H1 (cell line): ENCODE measurements at regions not wholly inside any gene's neighbourhood (a gene's known extent, or its start where the extent isn't known, plus 50 kb on each side); places are given as distances from the start of the nearest gene placed in this dataset.

Source experiments
- CTCF ChIA-PET: fragments of 300-600 bp; sonication (Branson Sonifier 250); formaldehyde crosslinking; loops from one replicate; lab custom pipeline; 2021; ENCODE audit not compliant: partially characterized antibody; lab: Charles Lee
- POLR2A ChIA-PET: fragments of 300-600 bp; sonication (Branson Sonifier 250); formaldehyde crosslinking; loops from one replicate; lab custom pipeline; 2021; ENCODE audit warnings: inconsistent platforms; ENCODE audit not compliant: partially characterized antibody; lab: Charles Lee
- DNase-seq, 2 experiments: peaks; one replicate each; pipeline versions ENCODE4 v3.0.0 to v3.0.0-alpha.2; 2010 to 2022; ENCODE audit warnings: low spot score in 2 of 2, low read depth in 1 of 2, mixed read lengths in 1 of 2
- FAIRE-seq: peaks from 2 replicates; lab custom pipeline; 2011; peaks lifted over from hg19 to GRCh38; lab: Jason Lieb, UNC
- H2AFZ ChIP-seq: 2 replicates; pipeline ENCODE4 v1.8.1; 2012; ENCODE audit warnings: low read length, inconsistent platforms
- H2AK5ac ChIP-seq: 2 replicates; pipeline ENCODE4 v1.6.1; 2013; ENCODE audit warnings: low read depth, low read length
- H2BK120ac ChIP-seq: replicated peaks from 2 replicates; pipeline ENCODE3; 2013; ENCODE audit warnings: low read depth, low read length, inconsistent platforms
- H2BK12ac ChIP-seq: 2 replicates; pipeline ENCODE4 v1.6.1; 2013; ENCODE audit warnings: low read depth, low read length
- H2BK15ac ChIP-seq: 2 replicates; pipeline ENCODE4 v1.6.1; 2013; ENCODE audit warnings: low read length
- H2BK20ac ChIP-seq: 2 replicates; pipeline ENCODE4 v1.6.1; 2013; ENCODE audit warnings: low read length
- H2BK5ac ChIP-seq: 2 replicates; pipeline ENCODE4 v1.6.1; 2013; ENCODE audit warnings: low read depth, low read length
- H3K14ac ChIP-seq: 2 replicates; pipeline ENCODE4 v1.6.1; 2013; ENCODE audit warnings: inconsistent platforms; ENCODE audit not compliant: insufficient read length
- H3K18ac ChIP-seq: 2 replicates; pipeline ENCODE4 v1.6.1; 2013; ENCODE audit warnings: low read length; ENCODE audit errors: extremely low read depth
- H3K23ac ChIP-seq: 2 replicates; pipeline ENCODE4 v1.6.1; 2013; ENCODE audit warnings: inconsistent platforms; ENCODE audit not compliant: insufficient read length
- H3K23me2 ChIP-seq: 2 replicates; pipeline ENCODE4 v1.6.1; 2013; ENCODE audit warnings: low read depth, low read length
- H3K27ac ChIP-seq: 2 replicates; pipeline ENCODE4 v1.6.1; 2011; ENCODE audit warnings: low read depth, low read length, inconsistent platforms
- H3K27me3 ChIP-seq, 4 experiments: replicated peaks in 1 of 4; 1 replicate in 1 of 4; 2 replicates in 3 of 4; pipeline versions ENCODE4 v1.6.1 to v1.8.1; 2011 to 2013; ENCODE audit warnings: low read length in 3 of 4, mild to moderate bottlenecking in 3 of 4, inconsistent platforms in 2 of 4, mixed read lengths in 2 of 4, moderate library complexity in 1 of 4; ENCODE audit not compliant: control insufficient read depth in 3 of 4, insufficient read depth in 3 of 4; ENCODE audit errors: extremely low read depth in 1 of 4
- H3K36me3 ChIP-seq, 4 experiments: 2 replicates each; pipeline versions ENCODE4 v1.6.1 to v1.8.1; 2011 to 2013; ENCODE audit warnings: mild to moderate bottlenecking in 4 of 4, low read length in 3 of 4, moderate library complexity in 2 of 4, control low read depth in 1 of 4, inconsistent platforms in 1 of 4; ENCODE audit not compliant: insufficient read depth in 4 of 4, control insufficient read depth in 2 of 4
- H3K4ac ChIP-seq: replicated peaks from 2 replicates; pipeline ENCODE3; 2013; ENCODE audit warnings: low read length, low read depth, mixed read lengths, inconsistent platforms; ENCODE audit not compliant: insufficient read length
- H3K4me1 ChIP-seq, 4 experiments: replicated peaks in 1 of 4; 1 replicate in 1 of 4; 2 replicates in 3 of 4; pipeline versions ENCODE4 v1.6.1 to v1.8.1; 2011 to 2013; ENCODE audit warnings: low read length in 3 of 4, inconsistent platforms in 2 of 4, mixed read lengths in 1 of 4; ENCODE audit not compliant: insufficient read depth in 4 of 4, control insufficient read depth in 3 of 4
- H3K4me2 ChIP-seq, 2 experiments: 2 replicates each; pipeline versions ENCODE4 v1.6.1 to v1.8.1; 2011 to 2013; ENCODE audit warnings: low read depth in 2 of 2, low read length in 2 of 2, control low read depth in 1 of 2, inconsistent platforms in 1 of 2, mild to moderate bottlenecking in 1 of 2; ENCODE audit not compliant: insufficient read depth in 1 of 2
- H3K4me3 ChIP-seq, 4 experiments: fragments of 200-600, 300-600 bp in 1 of 4; sonication (generic), shearing (Covaris generic), sonication (Bioruptor Twin) in 1 of 4; 2 replicates each; pipeline versions ENCODE4 v1.5.1 to v1.8.1; 2011 to 2016; ENCODE audit warnings: low read length in 4 of 4, low read depth in 3 of 4, control low read depth in 2 of 4, inconsistent platforms in 2 of 4, mild to moderate bottlenecking in 2 of 4, mixed read lengths in 1 of 4, moderate library complexity in 1 of 4; ENCODE audit not compliant: insufficient read depth in 2 of 4; ENCODE audit errors: extremely low read depth in 1 of 4
- H3K56ac ChIP-seq: replicated peaks from 2 replicates; pipeline ENCODE3; 2013; ENCODE audit warnings: low read depth, mild to moderate bottlenecking, mixed read lengths, low read length, inconsistent platforms; ENCODE audit not compliant: insufficient read length
- H3K79me1 ChIP-seq: 2 replicates; pipeline ENCODE4 v1.6.1; 2013; ENCODE audit warnings: low read depth, low read length, control low read depth
- H3K79me2 ChIP-seq, 2 experiments: 2 replicates each; pipeline versions ENCODE4 v1.6.1 to v1.8.1; 2012 to 2013; ENCODE audit warnings: low read length in 2 of 2, mild to moderate bottlenecking in 2 of 2, inconsistent platforms in 1 of 2; ENCODE audit not compliant: insufficient read depth in 2 of 2, control insufficient read depth in 1 of 2
- H3K9ac ChIP-seq, 4 experiments: replicated peaks in 1 of 4; 1 replicate in 1 of 4; 2 replicates in 3 of 4; pipeline versions ENCODE4 v1.6.1 to v1.8.1; 2011 to 2013; ENCODE audit warnings: low read depth in 3 of 4, low read length in 3 of 4, control low read depth in 2 of 4, mild to moderate bottlenecking in 2 of 4, moderate library complexity in 2 of 4, inconsistent platforms in 1 of 4; ENCODE audit errors: extremely low read depth in 1 of 4
- H3K9me3 ChIP-seq, 2 experiments: 2 replicates each; pipeline versions ENCODE4 v1.6.1 to v1.8.1; 2012 to 2013; ENCODE audit warnings: mild to moderate bottlenecking in 2 of 2, moderate library complexity in 2 of 2, control low read depth in 1 of 2, inconsistent platforms in 1 of 2, low read depth in 1 of 2, low read length in 1 of 2, mixed read lengths in 1 of 2; ENCODE audit not compliant: insufficient read depth in 2 of 2
- H4K20me1 ChIP-seq, 2 experiments: replicated peaks in 1 of 2; 2 replicates each; pipeline versions ENCODE3 to v1.8.1; 2011 to 2013; ENCODE audit warnings: inconsistent platforms in 2 of 2, low read length in 2 of 2, mild to moderate bottlenecking in 1 of 2; ENCODE audit not compliant: insufficient read depth in 2 of 2, control insufficient read depth in 1 of 2
- H4K5ac ChIP-seq: 2 replicates; pipeline ENCODE4 v1.6.1; 2013; ENCODE audit warnings: low read length, low read depth, mixed read lengths, inconsistent platforms; ENCODE audit not compliant: insufficient read length
- H4K8ac ChIP-seq: 2 replicates; pipeline ENCODE4 v1.8.0; 2013; ENCODE audit warnings: mild to moderate bottlenecking, moderate library complexity, low read length, inconsistent platforms; ENCODE audit not compliant: insufficient read depth; ENCODE audit errors: extremely low read depth
- H4K91ac ChIP-seq: replicated peaks from 2 replicates; pipeline ENCODE3; 2013; ENCODE audit warnings: low read length, mixed read lengths, inconsistent platforms; ENCODE audit not compliant: insufficient read length
- ASH2L ChIP-seq: fragments of 200-600, 300-600 bp; sonication (generic); IDR thresholded peaks from one replicate; pipeline ENCODE4 v1.7.1; 2017; ENCODE audit warnings: low read length
- KDM4A ChIP-seq: IDR thresholded peaks from one replicate; pipeline ENCODE4 v1.7.1; 2012; ENCODE audit warnings: low read depth, mild to moderate bottlenecking, moderate library complexity, low read length, inconsistent platforms; ENCODE audit not compliant: severe bottlenecking
- MAFK ChIP-seq: IDR thresholded peaks from 2 replicates; pipeline ENCODE4 v1.6.1; 2012; ENCODE audit warnings: low read depth, mild to moderate bottlenecking, improper control_type of control experiment, low read length
- SIN3A ChIP-seq, 2 experiments: IDR thresholded peaks in 1 of 2; conservative IDR thresholded peaks in 1 of 2; 2 replicates each; pipeline ENCODE4 v1.6.1; 2011 to 2012; ENCODE audit warnings: low read length in 2 of 2, improper control_type of control experiment in 1 of 2, low read depth in 1 of 2, mild to moderate bottlenecking in 1 of 2
- WGBS, 2 experiments: shearing (Covaris generic) in 1 of 2; methylation state at CpG; one replicate each; pipeline versions ENCODE4 v1.1.6 to v1.1.7; 2013 to 2015; ENCODE audit warnings: low lambda C conversion rate in 2 of 2, mixed read lengths in 2 of 2, inconsistent platforms in 1 of 2, low coverage in 1 of 2, missing lambda C conversion rate in 1 of 2; ENCODE audit not compliant: insufficient replicate concordance in 2 of 2, insufficient coverage in 1 of 2, insufficient read length in 1 of 2; ENCODE audit errors: extremely low coverage in 1 of 2, missing lambda C conversion rate in 1 of 2; 5-methylcytosine and 5-hydroxymethylcytosine counted together

DNA sequence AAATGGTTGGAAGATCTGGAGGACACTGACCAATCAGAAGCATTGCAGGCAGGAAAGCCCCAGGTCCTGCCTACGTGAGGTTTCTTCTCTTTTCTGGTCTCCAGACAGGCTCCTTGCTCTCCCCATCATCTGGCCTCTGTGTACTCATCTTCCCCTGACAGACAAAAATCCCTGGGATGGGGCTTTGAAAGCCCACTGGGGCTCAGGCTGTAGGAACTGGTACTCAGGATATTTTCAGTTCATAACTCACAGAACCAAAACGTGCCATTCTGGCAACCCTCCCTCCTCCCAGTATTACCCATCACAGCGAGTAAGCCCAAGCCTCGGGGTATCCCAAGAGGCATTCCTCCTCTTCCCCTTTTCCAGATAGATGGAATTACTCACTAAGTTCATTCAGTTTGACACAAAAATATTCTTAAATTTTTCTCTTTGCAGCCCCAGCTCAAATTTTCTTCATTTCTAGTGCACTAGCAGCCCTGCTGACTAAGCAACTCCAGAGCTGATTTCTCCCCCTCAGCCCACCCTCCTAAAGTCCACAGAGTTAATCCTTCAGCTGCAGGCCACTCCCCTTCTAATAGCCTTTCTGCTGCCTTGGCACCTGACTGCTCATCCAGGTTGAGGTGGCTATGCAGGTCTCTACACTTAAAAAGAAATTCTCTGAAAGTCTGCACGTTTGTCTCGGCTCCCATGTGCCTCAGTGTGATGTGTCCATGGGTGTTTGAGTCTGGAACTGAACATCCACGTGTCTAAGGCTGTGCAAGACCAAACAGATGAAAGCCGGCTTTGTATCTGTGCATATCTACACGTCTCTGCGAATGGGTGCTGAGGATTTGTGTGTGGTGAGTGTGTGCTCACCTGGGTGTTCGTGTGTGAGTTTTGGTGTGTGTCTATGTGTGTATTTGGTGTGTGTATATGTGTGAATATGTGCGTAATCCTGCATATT, 331.4 kb downstream of the CCSER2 start:
- H2BK12ac ChIP-seq = no peak overlapping the region
- H4K20me1 ChIP-seq = no peaks in the 10 kb centered on the region
- TF ChIP-seq SIN3A (conservative IDR thresholded peaks at IDR 0.05 in 1 of 2, IDR thresholded peaks at IDR 0.05 in 1 of 2; ENCODE audit: low read depth in 1 of 2, low read length in 2 of 2) (no peak), ASH2L (no peak), KDM4A (no peak), MAFK (peak; percentile 14; the same call in 1 of the 2 replicates)
- no peaks in the 10 kb centered on the region for H3K23me2 ChIP-seq
- H3K79me1 ChIP-seq = no peaks in the 10 kb centered on the region
- no peak overlapping the region for H3K23ac ChIP-seq
- H4K8ac ChIP-seq = no peak overlapping the region; the same call in 1 of the 2 replicates
- no peaks in the 10 kb centered on the region for H3K79me2 ChIP-seq
- CTCF ChIA-PET = interaction anchor here (0.9 to 2.2 kb wide), 7 partner anchors 8 to 111 kb away, joined by 3 to 8 read pairs (median 5); no protein-coding TSS in a partner anchor
- POLR2A ChIA-PET = no interaction called here
- no peak overlapping the region for H2AK5ac ChIP-seq
- no peaks in the 10 kb centered on the region for H3K9me3 ChIP-seq
- H3K4me3 ChIP-seq = no peak overlapping the region
- H3K4ac ChIP-seq = no peak overlapping the region
- no peak overlapping the region for H3K56ac ChIP-seq
- no peak for DNase-seq
- H2BK120ac ChIP-seq = no peak overlapping the region
- H3K18ac ChIP-seq = no peak overlapping the region
- H3K27ac ChIP-seq = no peak overlapping the region
- no peak overlapping the region for H4K5ac ChIP-seq
- WGBS, 2 experiments = 84% methylated on average over 12 of the region's 12 CpGs; no CpG with 5 or more reads in 1 of the 2 experiments
- H2BK15ac ChIP-seq = 0 out of 2 replicates have a peak overlapping the region, but pooled peaks have one; percentile 22
- H3K9ac ChIP-seq = no peak overlapping the region
- no peaks in the 10 kb centered on the region for H3K27me3 ChIP-seq
- no peak overlapping the region for H3K14ac ChIP-seq
- H3K4me2 ChIP-seq = no peak overlapping the region
- no peaks in the 10 kb centered on the region for H3K4me1 ChIP-seq
- no peak overlapping the region for H4K91ac ChIP-seq
- H3K36me3 ChIP-seq = no peaks in the 10 kb centered on the region
- no peak for FAIRE-seq
- H2BK20ac ChIP-seq = no peak overlapping the region
- no peak overlapping the region for H2BK5ac ChIP-seq
- H2AFZ ChIP-seq = no peak overlapping the region
